Vagina (tissue), 2 donors: ENCODE measurements at regions not wholly inside any gene's neighbourhood (a gene's known extent, or its start where the extent isn't known, plus 50 kb on each side); places are given as distances from the start of the nearest gene placed in this dataset.

Experiments used
- POLR2AphosphoS5 ChIP-seq, 2 donors: sonication (generic); formaldehyde crosslinking; IDR thresholded peaks; one replicate each; pipeline ENCODE4 v1.9.0; 2017; ENCODE audit warnings: antibody characterized with exemption in 2 of 2, mild to moderate bottlenecking in 2 of 2, low read depth in 1 of 2; ENCODE audit not compliant: insufficient read depth in 1 of 2
- TF ChIP-seq, protein P1 (sequence below), 3 experiments: fragments of 450-650 bp in 2 of 3; fragments of 200-600 bp in 1 of 3; sonication (generic) in 1 of 3; IDR thresholded peaks; one replicate each; pipeline ENCODE4 v1.5.1; 2017 to 2019; ENCODE audit warnings: antibody characterized with exemption in 3 of 3, mild to moderate bottlenecking in 2 of 3, moderate library complexity in 2 of 3

DNA sequence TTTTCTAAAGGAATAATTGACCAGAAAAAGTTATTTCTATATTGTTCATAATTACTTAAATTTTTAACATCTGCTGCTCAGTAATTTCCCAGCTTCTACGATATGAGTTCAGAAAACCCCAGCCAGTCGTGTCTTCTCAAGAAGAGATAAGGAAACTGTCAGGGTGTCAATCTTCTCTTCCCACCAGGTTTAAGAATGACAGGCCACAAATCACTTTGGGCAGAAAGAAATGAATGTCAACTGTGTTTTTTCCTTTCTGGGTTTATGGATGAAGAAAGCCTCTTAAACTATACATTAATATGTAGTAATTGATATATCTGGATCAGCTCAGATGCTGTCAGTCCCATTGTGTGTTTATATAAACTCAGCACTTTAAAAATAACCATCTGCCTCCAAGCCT lies 453.2 kb upstream of the NUDT12 start:
- TF ChIP-seq, protein P1, sequence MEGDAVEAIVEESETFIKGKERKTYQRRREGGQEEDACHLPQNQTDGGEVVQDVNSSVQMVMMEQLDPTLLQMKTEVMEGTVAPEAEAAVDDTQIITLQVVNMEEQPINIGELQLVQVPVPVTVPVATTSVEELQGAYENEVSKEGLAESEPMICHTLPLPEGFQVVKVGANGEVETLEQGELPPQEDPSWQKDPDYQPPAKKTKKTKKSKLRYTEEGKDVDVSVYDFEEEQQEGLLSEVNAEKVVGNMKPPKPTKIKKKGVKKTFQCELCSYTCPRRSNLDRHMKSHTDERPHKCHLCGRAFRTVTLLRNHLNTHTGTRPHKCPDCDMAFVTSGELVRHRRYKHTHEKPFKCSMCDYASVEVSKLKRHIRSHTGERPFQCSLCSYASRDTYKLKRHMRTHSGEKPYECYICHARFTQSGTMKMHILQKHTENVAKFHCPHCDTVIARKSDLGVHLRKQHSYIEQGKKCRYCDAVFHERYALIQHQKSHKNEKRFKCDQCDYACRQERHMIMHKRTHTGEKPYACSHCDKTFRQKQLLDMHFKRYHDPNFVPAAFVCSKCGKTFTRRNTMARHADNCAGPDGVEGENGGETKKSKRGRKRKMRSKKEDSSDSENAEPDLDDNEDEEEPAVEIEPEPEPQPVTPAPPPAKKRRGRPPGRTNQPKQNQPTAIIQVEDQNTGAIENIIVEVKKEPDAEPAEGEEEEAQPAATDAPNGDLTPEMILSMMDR (IDR thresholded peaks at IDR 0.05), result no peak
- no peak for TF ChIP-seq POLR2AphosphoS5 (IDR thresholded peaks at IDR 0.05; ENCODE audit: insufficient read depth in 1 of 2, low read depth in 1 of 2)
